HepG2 (cell line): ENCODE measurements at regions not wholly inside any gene's neighbourhood (a gene's known extent, or its start where the extent isn't known, plus 50 kb on each side); places are given as distances from the start of the nearest gene placed in this dataset.

ENCODE experiments used
- ATAD3A ChIP-seq: sonication (generic); formaldehyde crosslinking; IDR thresholded peaks from 2 replicates; pipeline ENCODE4 v1.4.0; 2020; ENCODE audit warnings: missing genetic modification reagents
- DNMT3B ChIP-seq: conservative IDR thresholded peaks from 2 replicates; pipeline ENCODE4 v1.6.1; 2016; ENCODE audit warnings: missing biosample characterization, control low read depth
- HDAC2 ChIP-seq: sonication (generic); formaldehyde crosslinking; IDR thresholded peaks from 2 replicates; pipeline ENCODE4 v1.4.0; 2020; ENCODE audit warnings: missing genetic modification reagents
- HNF1A ChIP-seq, 2 experiments: sonication (generic) in 1 of 2; formaldehyde crosslinking in 1 of 2; IDR thresholded peaks; 2 replicates each; pipeline versions ENCODE4 v1.4.0 to v1.6.1; 2016 to 2020; ENCODE audit warnings: borderline replicate concordance in 1 of 2, low read depth in 1 of 2, mild to moderate bottlenecking in 1 of 2, missing genetic modification reagents in 1 of 2
- JUND ChIP-seq: sonication (generic); formaldehyde crosslinking; IDR thresholded peaks from 2 replicates; pipeline ENCODE4 v1.8.0; 2022; ENCODE audit warnings: mild to moderate bottlenecking, missing genetic modification reagents
- MTF2 ChIP-seq: sonication (generic); formaldehyde crosslinking; IDR thresholded peaks from 2 replicates; pipeline ENCODE4 v1.5.0; 2020; ENCODE audit warnings: missing genetic modification reagents, borderline replicate concordance
- NCOA5 ChIP-seq: sonication (generic); formaldehyde crosslinking; IDR thresholded peaks from 2 replicates; pipeline ENCODE4 v1.4.0; 2020; ENCODE audit warnings: missing genetic modification reagents
- RERE ChIP-seq: IDR thresholded peaks from 2 replicates; pipeline ENCODE4 v1.6.1; 2016; ENCODE audit warnings: low read depth, missing genetic modification reagents, missing compliant biosample characterization
- ZNF207 ChIP-seq: fragments of 450-650 bp; IDR thresholded peaks from 2 replicates; pipeline ENCODE4 v1.6.1; 2016; ENCODE audit warnings: antibody characterized with exemption, borderline replicate concordance
- ZNF280D ChIP-seq: sonication (generic); formaldehyde crosslinking; IDR thresholded peaks from 2 replicates; pipeline ENCODE4 v1.5.1; 2020; ENCODE audit warnings: mild to moderate bottlenecking, missing genetic modification reagents
- ZNF577 ChIP-seq: sonication (generic); formaldehyde crosslinking; IDR thresholded peaks from 2 replicates; pipeline ENCODE4 v1.4.0; 2020; ENCODE audit warnings: mild to moderate bottlenecking, low read depth, missing genetic modification reagents, borderline replicate concordance
- ZNF766 ChIP-seq: sonication (generic); formaldehyde crosslinking; IDR thresholded peaks from 2 replicates; pipeline ENCODE4 v1.5.0; 2020; ENCODE audit warnings: missing genetic modification reagents, borderline replicate concordance
- ZNF83 ChIP-seq: sonication (generic); formaldehyde crosslinking; IDR thresholded peaks from 2 replicates; pipeline ENCODE4 v1.4.0; 2020; ENCODE audit warnings: missing genetic modification reagents, mild to moderate bottlenecking, borderline replicate concordance

GRCh38 chr6:3905945-3906845, 57.0 kb downstream of the FAM50B start (continued):
- TF ChIP-seq HNF1A (IDR thresholded peaks at IDR 0.05; ENCODE audit: low read depth) (no peak; the same call in 1 of the 2 replicates), HNF1A (CRISPR knock-in tag; IDR thresholded peaks at IDR 0.05; ENCODE audit: borderline replicate concordance) (peak; percentile 73; the same call in 1 of the 2 replicates), RERE (CRISPR knock-in tag) (peak; percentile 59; the same call in 1 of the 2 replicates), HDAC2 (CRISPR knock-in tag) (peak; percentile 88), ATAD3A (no peak), JUND (CRISPR knock-in tag) (no peak; the same call in 1 of the 2 replicates), NCOA5 (CRISPR knock-in tag) (no peak), ZNF766 (CRISPR knock-in tag) (peak; percentile 96), MTF2 (CRISPR knock-in tag) (no peak), ZNF83 (CRISPR knock-in tag) (no peak), ZNF207 (no peak), ZNF577 (CRISPR knock-in tag) (no peak), DNMT3B (CRISPR knock-in tag) (peak; percentile 98; the same call in 1 of the 2 replicates), ZNF280D (CRISPR knock-in tag) (peak; percentile 73; the same call in 1 of the 2 replicates)
